H1 (cell line): ENCODE measurements at regions not wholly inside any gene's neighbourhood (a gene's known extent, or its start where the extent isn't known, plus 50 kb on each side); places are given as distances from the start of the nearest gene placed in this dataset.

ENCODE experiments used
- CTCF ChIP-seq, 3 experiments: IDR thresholded peaks; 1 replicate in 2 of 3; 2 replicates in 1 of 3; pipeline versions ENCODE4 v1.5.1 to v1.6.1; 2011; ENCODE audit warnings: low read length in 3 of 3, mild to moderate bottlenecking in 3 of 3, inconsistent platforms in 2 of 3, low read depth in 1 of 3, moderate library complexity in 1 of 3; ENCODE audit not compliant: insufficient read depth in 1 of 3; ENCODE audit errors: control extremely low read depth in 1 of 3
- POLR2AphosphoS5 ChIP-seq: IDR thresholded peaks from 2 replicates; pipeline ENCODE4 v1.6.1; 2011; ENCODE audit warnings: low read depth, low read length
- SP4 ChIP-seq: IDR thresholded peaks from 2 replicates; pipeline ENCODE4 v1.6.1; 2012; ENCODE audit warnings: low read length, inconsistent platforms
- TAF1 ChIP-seq: IDR thresholded peaks from 2 replicates; pipeline ENCODE4 v1.6.1; 2011; ENCODE audit warnings: mild to moderate bottlenecking, low read depth, low read length
- TAF7 ChIP-seq: optimal IDR thresholded peaks from 2 replicates; pipeline ENCODE3; 2011; ENCODE audit warnings: low read depth, mild to moderate bottlenecking, inconsistent platforms, low read length, moderate library complexity, borderline replicate concordance

- TF ChIP-seq TAF1 (no peak), TAF7 (no peak), POLR2AphosphoS5 (no peak), CTCF (IDR thresholded peaks at IDR 0.05; ENCODE audit: control extremely low read depth in 1 of 3, insufficient read depth in 1 of 3, low read depth in 1 of 3, low read length in 3 of 3) (peak; percentile 11 to 36 (median 12); a peak in 3 of 4 replicates), SP4 (no peak)
Observed at GRCh38 chr2:239756031-239756789, 268.9 kb downstream of the NDUFA10 start.
